ENCODE measurements at regions not wholly inside any gene's neighbourhood (a gene's known extent, or its start where the extent isn't known, plus 50 kb on each side); places are given as distances from the start of the nearest gene placed in this dataset.

- no peak overlapping the region for H3K27ac ChIP-seq
- H3K4me1 ChIP-seq, result peaks cover 0 to 4% (median 0%) of the 10 kb centered on the region in 6 donors
- H3K36me3 ChIP-seq, result no peaks in the 10 kb centered on the region
- intact Hi-C loops (cut with DNase I; ENCODE audit: low total_unique reads), result loop anchor here (10.0 kb wide), 1 partner anchor 110 kb away; no protein-coding TSS in a partner anchor
- no peak for TF ChIP-seq POLR2A (IDR thresholded peaks at IDR 0.05)
- no peak for TF ChIP-seq CTCF (IDR thresholded peaks at IDR 0.05 in 8 of 11, conservative IDR thresholded peaks at IDR 0.05 in 3 of 11)
- peaks cover 0 to 14% (median 0%) of the 10 kb centered on the region in 7 donors for H3K27me3 ChIP-seq (replicated peaks in 1 of 7)
- no peak for DNase-seq
- H3K4me3 ChIP-seq, result no peak overlapping the region
- 72 to 84% (median 83%) methylated on average over 4 of the region's 4 CpGs for WGBS, 5 donors
- no peaks in the 10 kb centered on the region for H3K9me3 ChIP-seq
Measured at GRCh38 chr6:37575221-37575620, 75.5 kb upstream of the CCDC167 start.

- no peak overlapping the region for H3K4me3 ChIP-seq
- DNase-seq, result no peak
- no peak overlapping the region for H3K27ac ChIP-seq
- no peaks in the 10 kb centered on the region for H3K9me3 ChIP-seq
- no peaks in the 10 kb centered on the region for H3K36me3 ChIP-seq
- TF ChIP-seq CTCF (IDR thresholded peaks at IDR 0.05 in 8 of 11, conservative IDR thresholded peaks at IDR 0.05 in 3 of 11), result no peak
- TF ChIP-seq POLR2A (IDR thresholded peaks at IDR 0.05), result no peak
- TF ChIP-seq POLR2AphosphoS5 (IDR thresholded peaks at IDR 0.05), result no peak
- intact Hi-C loops (cut with DNase I; ENCODE audit: low total_unique reads), result loop anchor here (10.0 kb wide), 1 partner anchor 112 kb away; no protein-coding TSS in a partner anchor
- WGBS, 5 donors, result 84 to 99% (median 89%) methylated on average over 4 of the region's 4 CpGs
- peaks cover 0 to 14% (median 0%) of the 10 kb centered on the region in 7 donors for H3K27me3 ChIP-seq (replicated peaks in 1 of 7)
- H3K4me1 ChIP-seq, result peaks cover 0 to 10% (median 0%) of the 10 kb centered on the region in 6 donors
Measured at GRCh38 chr6:37572334-37572733, 72.6 kb upstream of the CCDC167 start.

- Histone ChIP-seq H3K36me3 (no peaks in the 10 kb centered on the region), H3K9me3 (no peaks in the 10 kb centered on the region), H3K27me3 (replicated peaks in 1 of 7) (peaks cover 0 to 24% (median 3%) of the 10 kb centered on the region in 7 donors), H3K4me3 (no peak overlapping the region), H3K27ac (no peak overlapping the region), H3K4me1 (peaks cover 7 to 20% (median 9%) of the 10 kb centered on the region in 6 donors)
- no peak for DNase-seq
- intact Hi-C loops (cut with DNase I; ENCODE audit: low total_unique reads), result loop anchor here (10.0 kb wide), 1 partner anchor 114 kb away; no protein-coding TSS in a partner anchor
- TF ChIP-seq POLR2A (IDR thresholded peaks at IDR 0.05) (no peak), CTCF (IDR thresholded peaks at IDR 0.05 in 8 of 11, conservative IDR thresholded peaks at IDR 0.05 in 3 of 11) (no peak), POLR2AphosphoS5 (IDR thresholded peaks at IDR 0.05) (peak in 1 of 3 donors; percentile 39)
- WGBS, 5 donors, result 44 to 55% (median 49%) methylated on average over 26 of the region's 26 CpGs
Measured at GRCh38 chr6:37570482-37571133, 70.9 kb upstream of the CCDC167 start.

- Histone ChIP-seq H3K36me3 (no peaks in the 10 kb centered on the region), H3K9me3 (no peaks in the 10 kb centered on the region), H3K4me1 (peaks cover 8 to 27% (median 12%) of the 10 kb centered on the region in 6 donors), H3K27ac (no peak overlapping the region), H3K4me3 (no peak overlapping the region), H3K27me3 (replicated peaks in 1 of 7) (peaks cover 0 to 29% (median 4%) of the 10 kb centered on the region in 7 donors)
- 71 to 78% (median 73%) methylated on average over 13 of the region's 13 CpGs for WGBS, 5 donors
- no peak for TF ChIP-seq POLR2AphosphoS5 (IDR thresholded peaks at IDR 0.05)
- DNase-seq, result no peak
- intact Hi-C loops (cut with DNase I; ENCODE audit: low total_unique reads), result loop anchor here (5.0 to 10.0 kb wide), 2 partner anchors 83 to 115 kb away; no protein-coding TSS in a partner anchor
Measured at GRCh38 chr6:37569743-37570481, 70.2 kb upstream of the CCDC167 start.
